ENCODE measurements at regions not wholly inside any gene's neighbourhood (a gene's known extent, or its start where the extent isn't known, plus 50 kb on each side); places are given as distances from the start of the nearest gene placed in this dataset.

DNA sequence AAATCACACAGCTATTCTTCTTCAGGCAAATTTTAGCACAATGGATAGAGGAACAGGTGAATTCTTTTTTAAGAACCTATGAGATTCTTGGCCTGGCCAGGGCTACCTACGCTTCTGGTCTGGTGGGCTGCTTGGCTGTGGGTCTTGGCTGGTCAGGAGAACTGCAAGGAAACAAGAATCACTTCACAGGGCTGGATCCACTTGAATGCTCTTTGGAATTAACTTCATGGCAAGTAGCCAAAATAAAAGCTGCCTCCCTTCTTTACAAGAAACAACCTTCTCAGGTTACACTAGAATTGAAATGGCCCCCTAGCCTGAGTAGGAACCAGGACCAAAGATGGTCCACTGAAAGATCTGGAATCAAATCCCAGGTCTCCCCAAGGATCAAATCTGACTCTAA lies 519.1 kb downstream of the IQCM start:
- DNase-seq: no peak

DNA sequence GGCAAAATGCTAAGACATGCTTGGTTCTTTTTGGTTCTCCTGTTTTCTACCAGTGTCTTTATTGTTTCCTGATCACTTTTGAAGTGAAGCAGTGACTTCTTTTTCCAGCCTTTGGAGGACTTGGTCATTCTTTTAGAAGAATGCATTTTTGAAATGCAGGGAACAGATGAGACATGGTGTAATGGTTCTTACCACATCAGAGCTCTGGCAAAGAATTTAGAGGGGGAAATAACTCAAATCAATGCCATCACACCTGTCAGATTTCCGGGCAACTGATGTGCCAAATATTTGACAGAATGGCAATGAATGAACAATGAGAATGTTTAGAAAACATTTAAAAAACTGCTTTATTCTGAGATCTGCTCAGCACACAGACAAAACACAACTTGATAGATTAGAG lies 519.6 kb downstream of the IQCM start:
- DNase-seq: no peak

DNA sequence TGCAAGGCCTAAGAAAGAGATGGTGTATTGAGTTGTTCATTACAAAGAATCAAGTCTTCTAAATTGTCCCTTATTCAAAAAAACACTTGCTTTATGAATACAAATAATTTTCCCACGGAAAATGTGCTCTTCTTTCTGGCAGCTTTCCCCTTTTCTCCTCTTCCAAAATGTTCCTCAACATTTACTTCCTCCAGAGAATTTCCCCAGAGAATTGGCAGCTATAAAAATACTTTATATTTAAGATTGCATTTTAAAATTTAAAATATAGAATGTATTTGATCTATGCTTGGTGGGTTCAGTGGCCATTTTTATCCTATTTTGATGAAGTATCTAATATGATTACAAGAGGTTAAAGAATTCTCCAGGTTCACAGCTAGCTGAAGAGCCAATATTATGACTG lies 521.0 kb downstream of the IQCM start:
- DNase-seq: no peak

DNA sequence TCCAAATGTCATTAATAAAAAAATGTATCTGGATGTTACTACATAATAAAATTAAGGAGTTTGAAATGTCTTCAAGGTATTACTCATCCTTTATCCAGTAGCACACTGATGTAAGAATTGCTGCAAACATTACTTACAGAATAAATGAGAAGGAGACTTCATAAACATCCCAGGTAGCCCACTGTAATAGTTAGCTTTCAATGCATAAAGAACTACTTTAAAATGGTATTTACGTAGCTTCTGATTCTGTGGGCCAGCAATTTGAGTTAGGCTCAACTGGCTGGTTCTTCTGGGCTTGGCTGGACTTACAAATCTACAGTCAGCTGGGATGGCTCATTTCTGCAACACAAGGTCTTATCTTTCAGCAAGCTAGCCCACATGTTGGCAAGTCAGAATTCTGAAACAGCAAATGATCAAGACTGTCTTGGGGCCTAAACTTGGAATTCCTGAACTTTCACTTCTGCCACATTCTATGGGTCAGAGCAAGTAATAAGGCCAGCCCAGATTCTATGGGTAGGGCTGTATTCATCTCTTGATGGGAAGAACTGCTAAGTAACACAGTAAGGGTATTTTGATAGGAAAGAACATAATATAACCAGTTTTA lies 522.5 kb downstream of the IQCM start:
- DNase-seq: no peak

DNA sequence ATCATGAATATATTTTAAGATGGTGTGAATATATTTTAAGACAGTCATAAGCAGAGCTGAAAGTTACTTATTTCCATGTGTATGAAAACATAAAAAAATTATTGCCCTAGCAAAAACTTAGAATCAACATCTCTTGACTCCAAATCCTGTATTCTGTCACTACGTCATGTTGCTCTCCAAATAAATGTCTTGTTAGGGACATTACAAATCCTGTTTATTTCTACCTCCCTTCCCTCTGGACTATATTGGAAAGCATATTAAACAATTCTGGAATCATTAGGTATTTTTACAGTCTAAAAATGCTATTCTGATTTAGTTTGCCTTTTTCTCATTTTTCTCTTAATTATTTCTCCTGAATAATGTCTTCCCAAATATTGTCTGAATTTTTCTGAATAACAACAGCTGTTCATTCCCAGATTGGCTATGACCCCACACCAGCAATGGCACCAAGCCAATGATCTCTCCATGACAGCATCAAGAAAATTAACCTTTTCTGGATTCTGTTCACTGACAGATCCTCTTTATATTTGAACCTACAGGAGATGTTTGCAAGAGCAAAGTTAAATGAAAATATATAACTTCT lies 523.1 kb downstream of the IQCM start:
- no peak for DNase-seq

DNA sequence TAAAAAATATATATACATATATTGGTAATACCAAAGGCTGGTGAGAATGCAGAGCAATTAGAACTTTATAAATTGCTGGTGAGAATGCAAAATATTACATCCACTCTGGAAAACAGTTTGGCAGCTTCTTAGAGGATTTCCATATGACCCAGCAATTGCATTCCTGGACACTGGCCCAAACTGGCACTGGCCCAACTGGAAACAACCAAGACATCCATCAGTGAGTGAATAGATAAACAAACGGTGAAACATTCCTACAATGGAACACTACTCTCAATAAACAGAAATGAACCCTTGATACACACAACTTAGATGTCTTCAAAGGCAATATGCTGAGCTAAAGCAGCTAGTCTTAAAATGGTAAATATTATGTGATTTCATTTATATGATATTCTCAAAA lies 524.2 kb downstream of the IQCM start:
- no peak for DNase-seq

DNA sequence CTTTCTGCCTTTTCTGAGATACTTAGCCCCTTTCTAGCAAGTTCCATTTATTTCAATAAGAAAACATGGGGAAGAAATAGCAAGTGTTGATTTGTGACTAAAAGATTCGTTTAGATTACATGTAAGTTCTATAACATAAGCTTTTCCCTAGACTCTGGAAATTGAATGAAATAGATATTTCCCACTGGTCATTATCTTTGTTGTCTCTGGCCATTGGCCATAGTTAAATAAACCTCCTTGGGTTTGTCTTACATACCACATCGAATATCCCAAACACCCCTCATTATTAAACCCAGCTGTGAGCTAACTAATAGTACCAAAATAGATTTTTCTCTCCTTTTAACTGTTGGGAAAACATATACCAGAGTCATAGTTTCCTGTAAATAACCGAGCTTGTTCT lies 534.8 kb downstream of the IQCM start:
- DNase-seq: no peak

DNA sequence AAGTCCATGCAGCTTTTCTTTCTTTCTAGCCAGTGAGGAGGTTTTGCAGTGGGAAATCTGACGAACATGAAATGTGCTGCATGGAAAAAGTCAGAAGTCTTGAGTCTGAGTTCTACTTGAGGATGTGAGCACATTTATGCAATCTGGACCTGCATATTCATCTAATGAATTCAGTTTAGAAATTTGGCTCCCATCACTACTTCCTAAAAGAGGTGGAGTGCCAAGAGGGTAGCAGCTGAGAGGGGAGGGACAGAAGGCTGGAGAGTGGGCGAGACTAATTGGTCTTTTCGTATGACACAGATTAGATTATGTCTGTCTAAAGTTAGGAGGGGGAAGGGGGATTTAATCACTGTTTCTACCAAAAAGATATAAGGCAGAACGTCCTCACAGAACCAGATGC lies 535.9 kb downstream of the IQCM start:
- DNase-seq: no peak

DNA sequence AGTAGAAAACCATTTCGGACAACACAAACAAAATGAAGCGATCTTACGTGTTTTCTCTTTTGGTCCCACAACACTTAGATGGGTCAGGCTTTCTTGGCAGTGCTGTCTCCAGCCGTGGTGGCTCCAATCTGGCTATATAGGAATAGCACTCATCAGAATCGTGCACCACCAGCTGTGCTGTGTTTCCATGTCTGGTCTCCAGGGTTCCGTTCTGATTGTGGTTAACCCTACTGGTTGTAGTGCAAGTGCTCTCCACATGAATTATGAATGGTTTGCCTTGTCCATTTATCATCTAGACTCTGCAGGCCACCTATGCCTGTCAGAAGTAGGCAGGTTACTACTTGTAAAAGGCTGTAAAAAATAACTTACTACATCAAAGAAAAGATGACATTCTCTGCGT lies 536.3 kb downstream of the IQCM start:
- DNase-seq: no peak

DNA sequence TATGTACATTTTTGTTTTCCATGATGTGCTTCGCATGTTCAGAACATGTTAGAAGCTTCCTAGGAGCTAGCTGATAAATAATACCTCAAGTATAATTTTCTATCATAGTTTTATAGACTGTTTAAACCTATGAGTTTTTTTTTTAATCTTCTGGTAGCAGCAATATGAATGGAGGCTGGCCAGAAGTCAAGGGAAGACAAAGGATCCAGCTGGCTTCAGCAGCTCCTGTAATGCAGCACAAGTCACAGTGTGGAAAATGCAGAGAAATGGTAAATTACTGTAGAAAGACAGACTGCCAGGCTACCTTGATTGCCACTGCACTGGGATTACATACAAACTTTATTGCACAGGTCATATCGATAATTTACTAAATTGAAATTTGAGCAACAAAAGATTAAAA lies 537.9 kb downstream of the IQCM start:
- DNase-seq: no peak

DNA sequence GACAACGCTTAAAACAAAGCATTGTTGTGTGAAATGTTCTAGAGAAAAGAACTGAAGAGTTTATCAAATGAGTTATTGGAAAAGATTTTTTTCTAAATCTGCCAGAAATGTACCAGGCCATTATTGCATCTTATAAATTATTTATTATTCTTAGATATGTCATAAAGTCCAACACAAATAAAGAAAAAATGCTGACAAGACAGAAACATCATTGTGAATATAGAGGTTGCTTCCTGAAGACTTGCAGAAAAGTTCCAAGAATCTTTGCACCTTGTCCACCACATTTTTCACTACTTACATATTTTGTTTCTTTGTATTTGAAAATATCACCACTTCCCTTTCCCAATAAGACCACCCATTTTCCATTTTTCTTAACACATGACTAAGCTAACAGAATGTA lies 545.8 kb downstream of the IQCM start:
- no peak for DNase-seq

DNA sequence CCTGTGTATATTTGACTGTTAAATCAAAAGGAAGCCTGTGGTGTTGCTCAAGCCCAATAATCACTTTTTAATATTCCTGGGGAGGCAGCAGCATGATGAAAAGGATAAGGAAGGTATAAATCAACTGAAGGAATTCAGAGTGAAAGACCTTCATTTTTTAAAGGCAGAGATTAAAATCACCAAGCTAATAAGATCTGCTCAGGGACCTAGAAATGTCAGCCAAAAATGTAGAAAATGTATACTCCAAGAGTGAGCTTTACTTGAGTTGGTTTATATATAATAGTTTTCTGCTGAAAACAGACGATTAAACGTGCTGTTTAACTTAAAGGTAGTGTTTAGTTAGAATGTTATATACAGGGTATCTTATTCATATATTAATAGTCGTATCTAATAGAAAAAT lies 549.3 kb downstream of the IQCM start:
- no peak for DNase-seq

DNA sequence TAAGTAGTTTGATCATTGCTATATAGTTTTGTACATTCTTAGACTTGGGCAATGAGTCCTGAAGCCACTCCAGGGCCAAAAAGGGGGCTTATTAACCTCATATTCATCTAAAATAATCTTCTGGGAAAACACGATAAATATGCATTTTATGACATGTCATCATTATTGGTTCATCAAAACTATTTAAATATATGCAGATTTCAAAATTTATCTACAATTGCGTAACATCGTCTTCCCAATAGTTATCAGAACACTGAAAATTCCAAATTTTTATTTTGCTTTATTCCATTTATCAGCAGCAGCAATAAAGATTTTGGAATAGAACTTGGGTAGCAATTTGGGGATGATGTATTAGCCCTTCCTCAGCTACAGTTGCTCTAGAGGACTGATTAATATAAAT lies 550.0 kb downstream of the IQCM start:
- no peak for DNase-seq

DNA sequence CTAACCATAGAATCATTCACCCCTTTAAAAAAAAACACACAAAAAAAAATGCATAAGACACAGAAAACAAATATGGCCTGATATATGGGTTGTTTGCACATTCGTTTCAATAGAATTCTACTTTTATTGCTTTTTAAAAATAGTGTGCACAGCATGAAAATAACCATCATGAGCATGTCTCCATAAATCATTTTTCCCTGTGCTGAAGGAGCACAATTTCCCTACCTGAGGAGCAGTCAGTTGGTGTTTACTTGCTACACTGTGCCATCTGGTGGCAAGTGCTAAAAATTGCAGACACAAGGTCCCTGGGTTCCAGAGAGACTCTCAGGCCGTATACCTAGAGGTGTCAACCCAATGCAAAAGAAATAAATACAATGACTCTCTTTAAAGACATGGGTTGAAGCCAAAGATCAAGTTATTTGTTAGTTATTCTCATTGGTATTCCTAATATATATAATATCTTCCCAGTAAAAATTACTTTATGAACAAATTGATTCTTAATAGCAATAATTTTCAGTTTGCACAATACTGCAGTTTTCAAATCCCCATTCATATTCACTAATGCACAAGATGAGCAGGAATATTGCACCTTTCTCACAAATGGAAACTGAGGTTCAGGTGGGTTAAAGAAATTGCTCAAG lies 551.4 kb downstream of the IQCM start:
- DNase-seq: no peak

DNA sequence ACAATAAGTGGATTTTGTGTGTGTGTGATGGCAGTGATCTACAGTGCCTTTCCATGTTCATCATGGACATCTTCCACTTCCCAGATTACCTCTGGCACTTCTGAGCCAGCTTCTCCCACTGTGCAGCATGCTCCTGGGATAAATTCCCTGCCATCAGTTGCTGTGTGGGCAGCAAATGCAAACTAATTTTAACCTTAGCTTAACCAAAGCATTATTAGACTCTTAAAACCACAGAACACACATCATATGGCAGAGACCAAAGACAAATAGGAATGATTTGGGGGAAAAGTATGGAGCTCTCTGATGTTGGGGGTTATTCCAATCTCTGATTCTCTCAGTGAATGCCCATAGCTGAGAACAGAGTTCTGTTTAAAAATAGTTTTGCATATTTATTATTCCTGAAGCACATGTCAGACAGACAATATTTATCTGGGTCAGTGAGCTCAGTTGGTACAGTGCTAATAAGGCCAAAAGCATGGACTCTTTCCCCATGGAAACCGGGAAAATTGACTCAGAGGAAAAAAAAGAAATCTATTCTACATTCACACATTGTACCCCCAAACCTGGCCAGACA lies 567.4 kb downstream of the IQCM start:
- DNase-seq: no peak

DNA sequence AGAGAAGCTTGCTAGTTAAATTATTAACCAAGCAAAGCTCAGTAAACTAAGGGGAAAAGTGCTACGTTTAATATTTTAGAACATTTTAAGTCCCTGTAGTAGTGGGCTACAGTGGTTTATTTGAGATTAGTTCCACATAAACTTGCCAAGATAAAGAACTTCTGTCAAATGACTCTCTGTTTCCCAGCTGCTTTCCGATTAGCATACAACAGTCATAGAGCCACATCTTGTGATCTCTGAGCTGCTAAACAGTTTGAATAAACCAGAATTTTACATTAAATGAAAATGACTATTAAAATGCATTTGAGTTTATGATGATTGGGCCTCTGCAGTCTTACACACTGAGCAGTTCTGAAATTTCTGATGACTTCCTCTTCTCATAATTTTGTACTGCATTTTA lies 568.5 kb downstream of the IQCM start:
- DNase-seq: no peak

DNA sequence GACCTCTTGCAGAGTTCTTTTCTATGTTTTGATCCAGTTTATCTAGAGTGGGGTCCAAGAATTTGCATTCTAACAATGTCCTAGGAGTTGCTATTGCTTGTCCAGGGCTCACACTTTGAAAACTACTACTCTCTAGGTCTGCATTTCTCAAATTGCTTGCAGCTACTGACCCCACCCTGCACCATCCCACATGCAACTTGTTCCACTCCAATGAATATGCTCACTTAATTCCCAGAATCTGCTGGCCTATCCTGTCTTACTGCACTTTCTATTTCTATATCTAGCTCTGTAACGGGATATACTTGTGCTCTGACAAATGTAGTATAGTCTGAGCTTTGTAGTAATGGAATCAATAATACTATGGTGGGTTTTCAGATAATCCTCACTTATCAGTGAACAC lies 570.3 kb downstream of the IQCM start:
- DNase-seq: no peak

DNA sequence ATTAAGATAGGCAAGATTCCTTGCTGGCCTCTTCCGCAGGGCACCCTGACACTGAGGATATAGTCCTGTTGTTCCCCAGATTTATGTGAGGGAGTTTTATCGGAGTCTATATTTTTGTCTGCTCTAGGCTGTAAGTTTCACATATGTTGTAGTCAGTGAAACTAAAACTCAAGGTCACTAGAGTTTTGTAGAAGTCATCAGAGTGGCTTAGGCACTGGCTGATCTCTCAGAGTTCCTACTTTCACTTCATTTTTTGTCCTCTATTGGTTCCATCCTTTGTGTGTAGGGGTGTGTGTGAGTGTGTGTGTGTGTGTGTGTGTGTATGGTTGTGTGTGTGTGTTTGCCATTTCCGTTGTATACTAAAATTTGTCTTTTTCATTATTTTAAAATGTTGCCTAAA lies 577.5 kb downstream of the IQCM start:
- no peak for DNase-seq

DNA sequence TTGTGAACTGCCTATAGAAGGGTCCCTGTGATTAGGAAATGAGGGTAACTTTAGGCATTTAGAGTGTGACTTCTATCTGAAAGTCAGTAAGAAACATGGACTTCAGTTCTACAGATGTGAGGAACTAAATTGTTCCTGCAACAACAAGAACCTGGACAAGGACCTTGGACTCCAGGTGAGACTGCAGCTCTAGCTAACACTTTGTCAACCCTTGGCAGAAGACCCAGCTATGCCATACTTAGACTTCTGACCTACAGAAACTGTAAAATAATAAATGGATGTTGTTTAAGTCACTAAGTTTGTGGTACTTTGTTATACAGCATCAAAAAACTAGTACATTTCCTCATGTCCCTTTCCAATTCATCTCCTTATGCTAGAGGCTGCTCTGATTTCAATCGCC lies 580.8 kb downstream of the IQCM start:
- DNase-seq: no peak

DNA sequence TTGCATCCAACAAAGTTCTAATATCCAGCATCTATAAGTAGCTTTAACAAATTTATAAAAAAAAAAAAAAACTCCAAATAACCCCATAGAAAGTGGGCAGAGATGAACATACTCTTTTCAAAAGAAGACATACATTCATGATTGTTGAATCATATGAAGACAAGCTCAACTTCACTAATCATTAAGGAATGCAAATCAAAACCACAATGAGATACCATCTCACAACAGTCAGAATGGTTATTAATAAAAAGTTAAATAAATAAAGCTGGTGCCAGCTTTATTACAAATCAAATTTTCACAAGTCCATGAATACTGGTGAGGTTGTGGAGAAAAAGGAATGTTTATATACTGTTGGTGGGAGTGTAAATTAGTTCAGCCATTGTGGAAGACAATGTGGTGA lies 592.0 kb downstream of the IQCM start:
- DNase-seq: no peak

DNA sequence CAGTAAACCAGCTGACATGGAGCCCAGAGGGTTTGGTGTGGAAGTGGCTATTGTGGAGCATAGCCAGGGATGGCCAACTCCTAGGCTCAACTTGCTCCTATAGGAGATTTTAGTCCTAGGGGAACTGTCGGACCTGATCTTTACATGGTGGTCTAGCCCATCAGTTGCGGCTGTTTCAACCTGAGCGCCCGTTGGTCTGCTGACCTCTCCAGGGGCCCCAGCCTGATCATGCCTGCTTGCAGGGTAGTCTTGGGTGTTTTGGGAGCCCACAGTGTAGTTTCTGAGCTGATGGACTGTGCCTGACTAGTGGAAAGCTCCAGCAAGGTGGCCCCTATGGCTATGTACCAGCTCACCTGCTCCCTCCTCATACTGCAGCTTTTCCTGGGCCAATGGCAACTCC lies 597.0 kb downstream of the IQCM start:
- no peak for DNase-seq

DNA sequence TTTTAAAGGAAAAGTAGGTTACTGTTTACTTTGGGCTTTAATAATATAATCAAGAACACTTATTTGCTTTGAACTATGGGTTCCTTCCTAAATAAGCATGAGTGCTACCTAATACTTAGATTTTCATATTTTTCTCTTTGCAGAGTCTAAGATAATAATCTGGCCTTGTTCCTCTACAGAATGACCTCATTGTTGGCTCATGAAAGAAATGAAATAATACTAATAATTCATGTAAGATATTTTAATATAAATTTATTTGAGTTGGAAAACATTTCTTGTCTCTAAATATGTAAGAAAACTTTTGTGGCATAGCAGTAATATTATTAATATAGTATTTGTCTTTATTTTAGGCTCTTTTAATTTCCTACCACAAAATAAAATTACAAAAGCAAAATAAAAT lies 601.3 kb downstream of the IQCM start:
- DNase-seq: no peak

DNA sequence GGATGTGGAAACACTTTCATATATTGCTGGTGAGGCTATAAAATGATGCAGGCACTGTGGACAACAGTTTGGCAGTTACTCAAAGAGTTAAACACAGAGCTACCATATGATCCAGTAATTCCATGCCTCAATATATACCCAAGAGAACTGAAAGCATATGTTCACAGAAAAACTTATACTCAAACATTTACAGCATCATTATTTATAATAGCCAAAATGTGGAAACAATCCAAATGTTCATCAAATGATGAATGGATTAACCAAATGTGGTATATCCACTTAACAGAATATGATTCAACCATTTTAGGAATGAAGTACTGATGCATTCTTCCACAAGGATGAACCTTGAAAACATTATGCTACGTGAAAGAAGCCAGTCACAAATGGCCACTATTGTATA lies 603.8 kb downstream of the IQCM start:
- DNase-seq: no peak

DNA sequence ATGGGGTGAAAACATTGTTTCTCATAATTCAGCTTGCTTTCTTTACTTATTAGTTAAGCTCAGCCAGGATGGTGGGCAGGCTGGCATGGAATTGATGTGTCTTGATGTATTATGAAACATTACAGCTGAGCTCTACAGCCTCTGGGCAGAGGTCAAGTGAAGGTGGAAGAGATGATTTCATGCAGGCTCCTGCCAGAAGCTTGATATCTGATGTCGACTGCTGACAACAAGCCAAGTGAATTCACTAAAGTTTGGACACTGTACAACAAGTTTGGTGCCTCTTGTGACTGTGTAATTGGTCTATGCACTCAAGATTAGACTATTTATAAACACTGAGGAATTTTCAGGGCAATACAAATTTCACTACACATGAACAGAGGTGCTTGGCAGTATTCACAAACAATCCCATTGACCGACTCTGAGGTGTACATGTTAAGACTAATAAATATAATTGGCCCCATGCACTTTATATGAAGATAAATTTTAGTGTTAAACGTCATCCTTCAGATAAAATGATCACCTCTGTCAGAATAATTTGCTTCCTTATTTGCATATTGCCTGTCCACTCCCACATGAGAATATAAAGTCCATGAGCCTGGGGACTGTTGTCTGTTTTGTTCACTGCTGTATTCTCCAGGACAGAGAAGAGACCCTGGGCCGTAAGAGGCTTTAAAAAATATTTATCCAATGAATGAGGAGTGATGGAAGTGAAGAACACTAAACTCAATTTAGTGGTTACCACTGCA lies 612.2 kb downstream of the IQCM start:
- DNase-seq: no peak

All from CD4-positive, alpha-beta T cell treated with Interleukin-15 for 1 hour (primary cell).